ENCODE measurements at regions not wholly inside any gene's neighbourhood (a gene's known extent, or its start where the extent isn't known, plus 50 kb on each side); places are given as distances from the start of the nearest gene placed in this dataset.
"Not testable (repeated sequence)": the region's sequence is repeated elsewhere in the genome, so short reads cannot be mapped to it uniquely, and the experiment has no call there.

- DNase-seq = no peak
Measured at GRCh38 chr10:126722726-126723125, 52.2 kb upstream of the C10orf90 start.

GRCh38 chr10:126723226-126723625, 52.7 kb upstream of the C10orf90 start:
- no peak for DNase-seq

- DNase-seq = no peak
Measured at GRCh38 chr10:126729314-126729870, 58.9 kb upstream of the C10orf90 start.

GRCh38 chr10:126730856-126731609, 60.5 kb upstream of the C10orf90 start:
- DNase-seq = no peak

- no peak for DNase-seq
Measured at GRCh38 chr10:126731610-126731990, 61.1 kb upstream of the C10orf90 start.

- no peak for DNase-seq
Measured at GRCh38 chr10:126732308-126732707, 61.8 kb upstream of the C10orf90 start.

GRCh38 chr10:126732868-126733267, 62.4 kb upstream of the C10orf90 start:
- DNase-seq = no peak

GRCh38 chr10:126734015-126734414, 63.5 kb upstream of the C10orf90 start:
- no peak for DNase-seq

GRCh38 chr10:126734967-126735366, 64.5 kb upstream of the C10orf90 start:
- DNase-seq = no peak

- DNase-seq = no peak
Measured at GRCh38 chr10:126736142-126736541, 65.6 kb upstream of the C10orf90 start.

GRCh38 chr10:126736727-126737126, 66.2 kb upstream of the C10orf90 start:
- DNase-seq = no peak

GRCh38 chr10:126738001-126738400, 67.5 kb upstream of the C10orf90 start:
- DNase-seq = no peak

- DNase-seq = no peak
Measured at GRCh38 chr10:126744571-126744970, 74.1 kb upstream of the C10orf90 start.

GRCh38 chr10:126749015-126749655, 78.6 kb upstream of the C10orf90 start:
- DNase-seq = peak in 1 of 3 experiments; percentile 39

- DNase-seq = no peak
Measured at GRCh38 chr10:126754966-126755365, 84.5 kb upstream of the C10orf90 start.

- DNase-seq = no peak
Measured at GRCh38 chr10:126758867-126759266, 88.4 kb upstream of the C10orf90 start.

- no peak for DNase-seq
Measured at GRCh38 chr10:126759531-126759930, 89.0 kb upstream of the C10orf90 start.

- DNase-seq = not testable (repeated sequence)
Measured at GRCh38 chr10:126766646-126767045, 96.2 kb upstream of the C10orf90 start.

- DNase-seq = no peak
Measured at GRCh38 chr10:126770809-126771208, 100.3 kb upstream of the C10orf90 start.

GRCh38 chr10:126776168-126776567, 105.7 kb upstream of the C10orf90 start:
- DNase-seq = no peak

- DNase-seq = no peak
Measured at GRCh38 chr10:126777714-126778113, 107.2 kb upstream of the C10orf90 start.

GRCh38 chr10:126781450-126782216, 111.1 kb upstream of the C10orf90 start:
- DNase-seq = no peak

GRCh38 chr10:126783806-126784557, 113.5 kb upstream of the C10orf90 start:
- no peak for DNase-seq
